HEK293T (cell line): ENCODE measurements at regions not wholly inside any gene's neighbourhood (a gene's known extent, or its start where the extent isn't known, plus 50 kb on each side); places are given as distances from the start of the nearest gene placed in this dataset.

Experiments
- ELF4 ChIP-seq: fragments of 450-650 bp; IDR thresholded peaks from 2 replicates; pipeline ENCODE4 v1.6.1; 2017; ENCODE audit warnings: antibody characterized with exemption
- FOXM1 ChIP-seq: fragments of 450-650 bp; IDR thresholded peaks from 2 replicates; pipeline ENCODE4 v1.6.1; 2017; ENCODE audit warnings: mild to moderate bottlenecking, borderline replicate concordance
- PKNOX1 ChIP-seq: fragments of 450-650 bp; IDR thresholded peaks from 2 replicates; pipeline ENCODE4 v1.6.1; 2016
- SP1 ChIP-seq: fragments of 450-650 bp; IDR thresholded peaks from 2 replicates; pipeline ENCODE4 v1.6.1; 2017
- SUZ12 ChIP-seq: fragments of 450-650 bp; IDR thresholded peaks from 2 replicates; pipeline ENCODE4 v1.6.1; 2016; ENCODE audit warnings: mild to moderate bottlenecking

DNA sequence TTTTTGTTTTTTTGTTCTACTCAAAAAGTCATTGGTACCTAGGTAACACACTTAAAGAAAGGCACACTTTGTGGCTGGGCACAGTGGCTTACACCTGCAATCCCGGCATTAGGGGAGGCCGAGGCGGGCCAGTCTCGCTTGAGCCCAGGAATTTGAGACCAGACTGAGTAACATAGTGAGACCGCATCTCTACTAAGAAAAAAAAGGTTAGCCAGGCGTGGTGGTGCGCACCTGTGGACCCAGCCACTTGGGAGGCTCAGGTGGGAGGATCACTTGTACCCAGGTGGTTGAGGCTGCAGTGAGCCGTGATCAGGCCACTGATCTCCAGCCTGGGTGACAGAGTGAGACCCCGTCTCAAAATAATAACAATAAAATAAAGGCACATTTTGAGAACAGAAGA lies 67.4 kb upstream of the BHLHE23 start:
- no peak for TF ChIP-seq FOXM1
- no peak for TF ChIP-seq SP1
- TF ChIP-seq SUZ12: no peak
- no peak for TF ChIP-seq ELF4
- TF ChIP-seq PKNOX1: no peak
